Panc1 (cell line): ENCODE measurements at regions not wholly inside any gene's neighbourhood (a gene's known extent, or its start where the extent isn't known, plus 50 kb on each side); places are given as distances from the start of the nearest gene placed in this dataset.

Experiments used
- ATAC-seq: fragments of 200-7000 bp; cut with Tn5 transposase; 2 replicates; pipeline ENCODE4 v1.9.1; 2020; ENCODE audit warnings: mild to moderate bottlenecking, moderate library complexity
- BruUV-seq: library from RNA; stranded (reverse); fragments of 400-500 nt; replicated peaks from 2 replicates; lab custom pipeline; 2021; lab: Mats Ljungman, UMichigan
- CTCF ChIA-PET: fragments of 300-600 bp; sonication (Branson Sonifier 250); formaldehyde crosslinking; loops from one replicate; lab custom pipeline; 2022; ENCODE audit warnings: antibody characterized with exemption; lab: Charles Lee
- POLR2A ChIA-PET: fragments of 300-600 bp; sonication (Branson Sonifier 250); formaldehyde crosslinking; loops from one replicate; lab custom pipeline; 2022; ENCODE audit warnings: antibody characterized with exemption; lab: Charles Lee
- DNase-seq: peaks from one replicate; pipeline ENCODE4 v3.0.0-alpha.2; 2010; ENCODE audit warnings: low read depth, low spot score
- H3K27ac ChIP-seq: 2 replicates; pipeline ENCODE4 v1.5.1; 2011; ENCODE audit warnings: mild to moderate bottlenecking, low read length, inconsistent platforms
- H3K27me3 ChIP-seq: fragments of 200-500 bp; sonication (Bioruptor generic); 2 replicates; pipeline ENCODE4 v1.6.0; 2014; ENCODE audit warnings: low read length, inconsistent platforms; ENCODE audit not compliant: control insufficient read depth, insufficient read depth
- H3K36me3 ChIP-seq: fragments of 200-500 bp; sonication (Bioruptor generic); 2 replicates; pipeline ENCODE4 v1.5.1; 2014; ENCODE audit warnings: inconsistent platforms, mild to moderate bottlenecking, low read length, moderate library complexity; ENCODE audit not compliant: control insufficient read depth, insufficient read depth
- H3K4me1 ChIP-seq: 2 replicates; pipeline ENCODE4 v1.5.1; 2011; ENCODE audit warnings: inconsistent platforms, mild to moderate bottlenecking, low read length, moderate library complexity; ENCODE audit not compliant: control insufficient read depth, insufficient read depth
- H3K4me3 ChIP-seq, 2 experiments: 2 replicates each; pipeline ENCODE4 v1.5.1; 2011 to 2012; ENCODE audit warnings: low read depth in 2 of 2, low read length in 2 of 2, mild to moderate bottlenecking in 2 of 2, inconsistent platforms in 1 of 2, moderate library complexity in 1 of 2
- H3K9me3 ChIP-seq: fragments of 200-500 bp; sonication (Bioruptor generic); 2 replicates; pipeline ENCODE4 v1.5.1; 2014; ENCODE audit warnings: low read depth, mild to moderate bottlenecking, inconsistent platforms, low read length, moderate library complexity; ENCODE audit not compliant: control insufficient read depth, insufficient read depth
- CTCF ChIP-seq: fragments of 450-650 bp; IDR thresholded peaks from 2 replicates; pipeline ENCODE4 v1.5.1; 2017; ENCODE audit warnings: mild to moderate bottlenecking
- POLR2AphosphoS5 ChIP-seq: IDR thresholded peaks from 2 replicates; pipeline ENCODE4 v1.6.1; 2012; ENCODE audit warnings: mild to moderate bottlenecking, low read depth, low read length, moderate library complexity
- REST ChIP-seq, 2 experiments: IDR thresholded peaks; 2 replicates each; pipeline ENCODE4 v1.6.1; 2011 to 2012; ENCODE audit warnings: low read depth in 2 of 2, control low read depth in 1 of 2, low read length in 1 of 2, mild to moderate bottlenecking in 1 of 2, moderate library complexity in 1 of 2; ENCODE audit not compliant: insufficient read depth in 1 of 2
- SIN3A ChIP-seq: IDR thresholded peaks from 2 replicates; pipeline ENCODE4 v1.6.1; 2012; ENCODE audit warnings: low read depth, mild to moderate bottlenecking, low read length, moderate library complexity, borderline replicate concordance; ENCODE audit not compliant: insufficient read depth
- TCF7L2 ChIP-seq: IDR thresholded peaks from 2 replicates; pipeline ENCODE4 v1.6.1; 2011; ENCODE audit warnings: mild to moderate bottlenecking, low read depth, low read length, inconsistent platforms
- in situ Hi-C: cut with HindIII; loops from 2 replicates; pipeline ENCODE4 v1.10.0; 2016; ENCODE audit warnings: low sequenced_read_pairs, low pct_unique_long_range_greater_than_20kb
- intact Hi-C: fragments of 100-400 bp; cut with micrococcal nuclease; formaldehyde crosslinking; loops from one replicate; pipeline ENCODE4 v1.10.0; 2022; ENCODE audit not compliant: unreplicated experiment

- no peaks in the 10 kb centered on the region for H3K27me3 ChIP-seq
- ChIA-PET POLR2A (no interaction called here), CTCF (no interaction called here)
- H3K27ac ChIP-seq = no peak overlapping the region
- DNase-seq (no peak), ATAC-seq (no peak)
- no peaks in the 10 kb centered on the region for H3K4me1 ChIP-seq
- in situ Hi-C loops = no loop called here
- intact Hi-C loops = loop anchor here (5.0 kb wide), 1 partner anchor 120 kb away; no protein-coding TSS in a partner anchor
- H3K36me3 ChIP-seq = no peaks in the 10 kb centered on the region
- no TSS peak for BruUV-seq
- no peak overlapping the region for H3K4me3 ChIP-seq
- H3K9me3 ChIP-seq = no peaks in the 10 kb centered on the region
- TF ChIP-seq TCF7L2 (no peak), REST (IDR thresholded peaks at IDR 0.05; ENCODE audit: insufficient read depth in 1 of 2, low read depth in 2 of 2, low read length in 1 of 2) (no peak), CTCF (no peak)
Observed at GRCh38 chr4:154927126-154927680, 146.1 kb downstream of the RBM46 start.

- ChIA-PET POLR2A (no interaction called here), CTCF (no interaction called here)
- no peak for TF ChIP-seq REST (IDR thresholded peaks at IDR 0.05; ENCODE audit: insufficient read depth in 1 of 2, low read depth in 2 of 2, low read length in 1 of 2)
- no peak for TF ChIP-seq TCF7L2
- peak; percentile 47 for TF ChIP-seq CTCF
- TF ChIP-seq POLR2AphosphoS5 = no peak
- TF ChIP-seq SIN3A = no peak
- Histone ChIP-seq H3K9me3 (no peaks in the 10 kb centered on the region), H3K4me3 (no peak overlapping the region), H3K4me1 (no peaks in the 10 kb centered on the region), H3K27ac (no peak overlapping the region), H3K27me3 (no peaks in the 10 kb centered on the region), H3K36me3 (no peaks in the 10 kb centered on the region)
- DNase-seq (no peak), ATAC-seq (no peak)
- intact Hi-C loops (loop anchor here (2.0 to 5.0 kb wide), 2 partner anchors 74 to 121 kb away; no protein-coding TSS in a partner anchor), in situ Hi-C loops (no loop called here)
- BruUV-seq = no TSS peak
Observed at GRCh38 chr4:154928640-154929257, 147.7 kb downstream of the RBM46 start.
